ENCODE measurements at regions not wholly inside any gene's neighbourhood (a gene's known extent, or its start where the extent isn't known, plus 50 kb on each side); places are given as distances from the start of the nearest gene placed in this dataset.
"Not testable (repeated sequence)": the region's sequence is repeated elsewhere in the genome, so short reads cannot be mapped to it uniquely, and the experiment has no call there.

DNA sequence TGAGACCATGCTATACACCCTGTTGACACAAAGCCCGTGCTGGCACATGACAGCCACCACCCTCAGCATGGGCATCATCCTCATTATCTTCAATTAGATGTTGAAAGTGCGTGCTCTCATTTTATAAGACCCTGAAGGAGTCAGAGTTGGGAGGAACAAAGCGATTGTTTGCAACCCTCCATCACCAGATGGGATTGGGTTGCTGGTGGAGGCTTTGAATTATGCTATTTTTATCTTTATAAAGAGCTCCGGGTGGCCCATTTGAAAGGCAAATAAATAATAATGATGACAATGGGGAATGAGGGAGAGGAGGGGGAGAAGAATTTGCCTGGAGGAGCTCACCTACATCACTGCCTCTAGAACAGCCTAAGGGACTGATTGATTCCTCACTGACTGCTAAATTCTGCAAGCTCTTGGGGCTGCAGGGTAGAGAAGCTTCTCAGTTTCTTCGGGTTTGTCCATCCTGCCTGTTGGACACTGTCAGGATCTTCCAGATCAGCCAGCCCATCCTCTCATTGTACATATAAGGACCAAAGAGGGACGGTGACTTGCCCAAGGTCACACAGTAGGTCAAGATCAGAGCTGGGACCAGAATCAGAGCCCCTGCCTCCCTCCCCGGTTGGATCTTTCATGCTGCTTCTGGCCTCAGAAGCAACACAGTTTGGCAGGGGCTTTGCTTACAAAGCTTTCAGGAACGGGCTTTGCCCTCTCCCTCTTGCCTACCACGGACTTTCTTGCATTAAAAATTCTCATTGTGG is 130.9 kb upstream of the ZBTB40 start:
- no peak for DNase-seq

- no peak for DNase-seq
These were observed 129.7 kb upstream of the ZBTB40 start for GRCh38 chr1:22321917-22322316.

DNA sequence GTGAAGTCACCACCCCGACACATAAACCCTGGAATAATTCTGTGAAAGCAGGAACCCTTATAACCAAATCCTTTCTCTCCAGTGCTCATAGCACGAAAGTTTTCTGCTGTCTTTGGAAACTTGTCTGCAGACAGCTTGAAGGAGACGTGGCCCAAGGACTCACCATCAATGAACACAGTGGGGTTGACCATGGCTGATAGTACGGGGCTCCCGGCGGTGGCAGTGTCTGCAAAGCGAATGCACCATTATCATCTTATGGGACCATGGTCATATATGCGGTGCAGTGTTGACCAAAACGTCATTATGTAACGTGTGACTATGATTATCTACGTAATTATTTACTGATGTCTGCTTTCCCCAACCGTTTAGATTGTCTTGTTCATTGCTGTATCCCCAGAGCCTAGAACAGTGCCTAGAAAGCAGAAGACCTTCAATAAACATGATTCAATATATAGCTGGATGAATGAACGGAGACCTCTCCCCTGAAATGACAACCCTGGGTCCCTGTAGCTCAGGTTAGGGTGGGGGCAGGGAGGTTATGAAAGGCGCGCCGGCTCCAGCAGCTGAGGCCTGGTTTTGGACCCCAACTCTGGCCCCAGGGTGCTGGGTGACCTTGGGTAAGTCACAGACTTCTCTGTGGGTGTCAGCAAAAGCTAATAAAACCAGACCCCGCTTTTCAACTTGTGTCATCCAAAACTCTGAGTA is 128.4 kb upstream of the ZBTB40 start:
- DNase-seq: no peak

GRCh38 chr1:22323846-22324504 is 127.7 kb upstream of the ZBTB40 start:
- DNase-seq: no peak

GRCh38 chr1:22325531-22326371 is 125.9 kb upstream of the ZBTB40 start:
- no peak for DNase-seq

DNA sequence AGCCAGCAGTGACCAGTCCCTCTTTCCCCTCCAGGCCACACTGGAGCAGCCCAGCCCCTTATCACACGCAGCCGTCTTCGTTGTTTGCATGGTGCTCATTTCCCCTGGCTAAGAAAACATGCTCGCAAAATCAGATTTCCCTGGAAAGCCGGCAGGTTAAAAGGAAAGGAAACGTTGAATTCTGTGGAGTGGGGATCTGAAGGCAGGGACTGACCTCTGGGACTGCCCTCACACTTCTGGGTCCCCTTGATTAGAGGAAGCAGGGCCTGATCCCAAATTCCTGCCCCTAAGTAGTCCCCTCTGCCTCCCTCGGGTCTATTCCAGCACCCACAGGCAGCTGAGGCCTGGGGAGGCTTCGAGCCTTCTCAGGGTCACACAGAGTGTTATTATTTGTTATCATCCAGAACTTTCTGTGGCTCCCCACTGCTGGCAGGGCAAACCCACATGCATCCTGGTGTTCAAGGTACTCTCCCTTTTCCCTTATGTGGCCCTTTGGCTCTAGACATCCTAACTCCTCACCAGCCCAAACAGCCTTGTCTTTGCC is 125.2 kb upstream of the ZBTB40 start:
- no peak for DNase-seq

- DNase-seq: no peak
These were observed 124.7 kb upstream of the ZBTB40 start for GRCh38 chr1:22326931-22327330.

DNA sequence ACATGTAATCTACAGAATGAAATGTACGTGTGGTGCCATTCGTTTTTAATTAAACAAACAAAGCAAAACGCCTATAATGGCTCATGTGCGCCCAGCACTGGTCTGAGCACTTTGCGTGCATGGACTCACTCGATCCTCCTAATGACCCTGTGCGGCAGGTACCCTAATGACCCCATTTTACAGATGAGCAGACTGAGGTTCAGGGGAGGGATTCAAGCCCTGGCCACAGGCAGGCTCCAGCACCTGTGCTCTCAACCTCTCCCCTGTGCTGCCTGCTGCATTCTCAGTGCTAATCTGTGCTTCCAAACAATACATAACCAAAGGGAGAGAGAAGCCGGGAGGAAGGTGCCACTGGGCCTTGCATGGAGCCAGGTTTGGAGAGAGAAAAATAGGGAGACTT is 124.2 kb upstream of the ZBTB40 start:
- DNase-seq: no peak

DNA sequence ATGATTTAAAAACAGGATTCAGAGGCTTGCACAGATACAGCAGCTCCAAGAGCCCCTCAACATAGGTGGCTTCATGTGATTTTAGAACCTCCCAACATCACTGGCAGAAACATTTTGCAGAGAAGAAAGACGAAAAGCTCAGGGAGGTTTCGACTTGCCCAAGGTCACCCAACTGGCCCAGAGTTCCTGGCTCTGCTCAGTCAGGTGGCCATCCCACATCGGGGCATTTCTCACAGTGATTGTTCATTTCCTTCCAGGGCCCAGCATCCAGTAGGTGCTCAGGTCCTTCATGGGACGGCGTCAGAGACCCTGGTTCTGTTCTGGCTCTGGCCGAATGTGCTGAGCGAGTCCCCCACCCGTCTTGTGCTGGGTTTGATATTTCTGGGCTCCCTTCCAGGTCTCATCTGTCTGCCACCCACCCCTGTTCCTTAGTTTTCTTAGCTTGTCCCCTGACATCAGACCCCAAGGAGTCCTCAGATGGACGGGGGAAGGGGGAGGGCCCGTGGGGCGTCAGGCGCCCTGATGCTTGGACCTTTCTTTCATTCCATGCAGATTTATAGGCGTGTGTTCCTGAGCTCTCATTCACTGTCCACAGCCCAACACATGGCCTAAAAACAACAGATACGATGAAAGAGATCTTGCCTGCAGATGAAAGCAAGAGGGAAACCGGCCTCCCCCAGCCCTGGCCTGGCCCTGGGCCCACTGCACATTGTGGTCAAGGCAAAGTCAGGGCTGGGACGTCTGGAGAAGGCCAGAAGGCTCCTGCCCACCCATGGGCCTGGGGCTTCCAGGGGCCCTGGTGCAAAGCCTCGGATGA is 123.1 kb upstream of the ZBTB40 start:
- no peak for DNase-seq

DNA sequence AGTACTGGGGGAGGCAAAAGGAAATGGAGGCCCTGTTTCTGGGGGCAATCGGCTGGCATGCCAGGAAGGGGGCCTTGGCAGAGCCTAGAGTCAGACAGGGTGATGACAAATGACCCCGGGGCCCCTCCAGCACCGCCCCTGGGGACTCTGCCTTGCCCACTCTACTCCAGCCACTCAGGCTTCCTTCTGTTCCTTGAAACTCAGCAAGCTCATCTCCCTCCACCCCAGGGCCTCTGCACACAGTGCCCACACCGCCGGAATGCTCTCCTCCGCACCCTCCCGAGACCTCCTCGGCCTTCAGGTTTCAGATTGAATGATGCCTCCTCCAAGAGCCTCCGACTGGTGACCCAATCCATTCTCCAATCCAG is 122.5 kb upstream of the ZBTB40 start:
- DNase-seq: no peak

DNA sequence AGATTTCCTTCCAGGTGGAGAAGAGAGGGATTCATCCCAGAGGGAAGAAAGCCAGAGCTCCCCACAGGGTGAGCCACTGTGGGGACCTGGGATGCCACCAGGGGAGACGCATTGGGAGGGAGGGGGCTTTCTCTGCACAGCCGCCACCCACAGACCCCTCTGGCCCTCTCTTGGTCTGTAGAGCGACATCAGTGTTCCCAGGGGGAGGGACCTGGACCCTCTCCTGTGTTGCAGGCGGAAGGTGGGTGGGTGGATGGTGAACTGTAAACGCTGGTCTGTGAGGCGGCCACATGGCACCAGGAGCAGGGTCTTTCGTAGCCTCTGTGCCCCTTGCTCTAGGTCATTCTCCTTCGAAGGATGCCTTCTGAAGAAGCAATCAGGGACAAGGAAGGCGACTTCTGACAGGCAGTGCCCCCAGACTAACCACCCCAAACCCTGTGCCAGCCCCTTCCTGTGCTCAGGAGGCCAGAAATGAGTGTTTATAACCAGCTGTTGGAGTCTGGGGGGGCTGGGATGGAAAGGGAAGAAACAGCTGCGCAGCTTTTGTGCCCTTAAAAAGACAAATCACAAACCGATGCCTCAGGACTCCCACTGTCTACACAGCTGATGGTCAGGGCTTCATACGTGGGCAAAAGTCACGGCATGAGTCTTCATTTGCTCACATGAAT is 121.4 kb upstream of the ZBTB40 start:
- DNase-seq: no peak

DNA sequence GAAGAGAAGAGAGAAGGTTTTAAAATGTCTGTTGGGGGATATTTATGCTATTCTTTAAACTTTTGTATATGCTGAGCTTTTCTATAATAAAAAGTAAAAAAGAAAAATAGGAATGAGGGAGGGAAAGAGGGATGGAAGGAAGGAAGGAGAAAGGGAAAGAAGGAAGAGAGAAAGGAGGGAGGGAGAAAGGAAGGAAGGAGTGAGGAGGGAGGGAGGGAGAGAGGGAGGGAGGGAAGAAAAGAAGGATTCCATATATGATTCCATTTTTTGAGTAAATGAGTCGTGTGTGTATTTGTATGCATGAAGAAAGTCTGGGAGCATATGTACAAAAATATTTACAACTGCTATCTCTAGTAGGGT is 120.9 kb upstream of the ZBTB40 start:
- DNase-seq: no peak

DNA sequence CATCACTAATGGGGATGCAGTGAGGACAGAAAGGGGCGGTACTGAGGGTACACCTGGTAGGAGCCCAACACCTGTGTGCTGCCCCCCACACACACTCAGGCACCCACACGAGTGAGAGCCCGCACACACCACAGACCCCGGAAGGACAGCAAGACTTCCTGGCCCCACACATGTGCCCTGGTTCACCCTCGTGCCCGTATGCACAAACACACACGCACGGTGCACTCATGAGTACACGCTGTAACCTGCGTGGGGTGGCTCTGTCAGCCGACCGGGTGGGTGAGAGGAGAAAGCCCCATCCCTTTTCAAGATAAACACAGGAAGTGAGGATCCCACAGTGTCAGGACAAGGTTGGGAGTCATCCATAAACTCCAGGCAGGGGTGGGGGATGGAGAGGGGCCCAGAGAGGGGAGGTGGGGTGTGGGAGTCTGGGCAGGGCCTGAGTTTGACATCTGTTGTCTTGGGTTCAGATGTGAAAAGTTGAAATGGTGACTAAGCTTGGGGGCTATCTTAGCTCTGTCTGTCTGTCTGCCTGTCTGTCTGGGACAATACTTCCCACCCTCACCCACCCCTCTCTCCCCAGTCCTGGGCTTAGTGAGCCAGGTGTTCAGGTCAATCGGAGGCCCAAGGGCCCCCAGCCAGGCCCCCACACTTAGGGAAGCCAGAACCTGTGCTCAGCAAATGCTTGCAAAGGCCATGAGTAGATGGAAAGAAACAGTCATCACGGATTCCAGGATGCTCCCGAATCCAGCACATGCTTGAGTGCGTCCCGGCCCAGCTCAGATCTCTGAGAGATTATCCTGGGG is 119.8 kb upstream of the ZBTB40 start:
- no peak for DNase-seq

DNA sequence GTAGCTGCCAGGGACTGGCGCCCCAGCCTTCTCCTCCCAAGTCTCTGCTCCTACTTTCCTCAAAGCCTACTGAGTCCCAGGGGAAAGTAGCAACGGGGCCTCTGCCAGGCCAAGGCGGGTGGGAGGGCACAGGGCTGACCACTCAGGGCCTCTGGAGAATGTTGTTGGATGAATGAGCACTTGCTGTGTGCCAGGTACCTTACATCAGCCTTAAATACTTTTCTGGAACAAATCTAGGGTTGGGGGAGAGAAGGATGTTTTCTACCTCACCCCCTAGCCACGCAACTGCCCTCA is 119.3 kb upstream of the ZBTB40 start:
- DNase-seq: no peak

GRCh38 chr1:22332795-22333499 is 118.7 kb upstream of the ZBTB40 start:
- DNase-seq: no peak

- DNase-seq: no peak
These were observed 118.0 kb upstream of the ZBTB40 start for GRCh38 chr1:22333516-22334121.

GRCh38 chr1:22334860-22335550 is 116.6 kb upstream of the ZBTB40 start:
- DNase-seq: no peak

DNA sequence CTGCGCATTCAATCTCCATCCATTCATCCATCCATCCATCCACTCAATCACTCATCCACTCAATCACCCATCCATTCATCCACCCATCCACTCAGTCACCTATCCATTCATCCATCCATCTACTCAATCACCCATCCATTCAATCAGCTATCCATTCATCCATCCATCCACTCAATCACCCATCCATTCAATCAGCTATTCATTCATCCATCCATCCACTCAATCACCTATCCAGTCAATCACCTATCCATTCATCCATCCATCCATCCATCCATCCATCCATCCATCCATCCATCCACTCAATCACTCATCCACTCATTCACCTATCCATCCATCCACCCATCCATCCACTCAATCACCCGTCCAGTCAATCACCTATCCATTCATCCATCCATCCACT is 115.4 kb upstream of the ZBTB40 start:
- DNase-seq: not testable (repeated sequence)

Measured in activated CD4-positive, alpha-beta T cell treated with anti-CD3 and anti-CD28 coated beads, Interleukin-10, Interleukin-2, amounts not matched to agents 100 ng/mL and 50 ng/mL, durations not matched to agents 16 hours and 8 hours (primary cell).